Prostate gland (tissue), 2 donors: ENCODE measurements at regions not wholly inside any gene's neighbourhood (a gene's known extent, or its start where the extent isn't known, plus 50 kb on each side); places are given as distances from the start of the nearest gene placed in this dataset.

ENCODE experiments used
- DNase-seq: peaks from one replicate; pipeline ENCODE4 v3.0.0-alpha.2; 2019; ENCODE audit warnings: low spot score
- H3K27ac ChIP-seq, 2 donors: fragments of 200-600 bp; sonication (generic); 2 replicates each; pipeline ENCODE4 v1.5.1; 2017 to 2019
- H3K27me3 ChIP-seq: fragments of 200-600 bp; sonication (generic); replicated peaks from 2 replicates; pipeline ENCODE4 v1.5.1; 2019; ENCODE audit not compliant: insufficient read depth
- H3K36me3 ChIP-seq, 2 donors: fragments of 200-600 bp; sonication (generic); 1 replicate in 1 of 2; 2 replicates in 1 of 2; pipeline versions ENCODE4 v1.5.1 to v1.8.1; 2017 to 2019
- H3K4me1 ChIP-seq: fragments of 200-600 bp; sonication (generic); replicated peaks from 2 replicates; pipeline ENCODE4 v1.5.1; 2019
- H3K4me3 ChIP-seq, 2 donors: fragments of 200-600 bp; sonication (generic); 2 replicates each; pipeline ENCODE4 v1.5.1; 2017 to 2019
- H3K9me3 ChIP-seq: fragments of 200-600 bp; sonication (generic); 2 replicates; pipeline ENCODE4 v1.5.1; 2017
- CTCF ChIP-seq, 4 experiments: fragments of 200-600 bp in 2 of 4; fragments of 450-650 bp in 2 of 4; sonication (generic) in 2 of 4; IDR thresholded peaks; 1 replicate in 3 of 4; 2 replicates in 1 of 4; pipeline ENCODE4 v1.5.1; 2016 to 2019; ENCODE audit warnings: antibody characterized with exemption in 4 of 4, mild to moderate bottlenecking in 2 of 4, moderate library complexity in 2 of 4
- POLR2A ChIP-seq: fragments of 450-650 bp; IDR thresholded peaks from one replicate; pipeline ENCODE4 v1.6.1; 2016; ENCODE audit warnings: antibody characterized with exemption, mild to moderate bottlenecking
- POLR2AphosphoS5 ChIP-seq: sonication (generic); formaldehyde crosslinking; IDR thresholded peaks from one replicate; pipeline ENCODE4 v1.6.1; 2017; ENCODE audit warnings: antibody characterized with exemption
- WGBS: methylation state at CpG from one replicate; pipeline ENCODE4 v1.1.5; 2018; 5-methylcytosine and 5-hydroxymethylcytosine counted together
- intact Hi-C: fragments of 100-400 bp; cut with DNase I; formaldehyde crosslinking; loops from one replicate; pipeline ENCODE4 v1.14.2; 2022

GRCh38 chr18:77967791-77968190 lies 718.1 kb downstream of the GALR1 start:
- Histone ChIP-seq H3K4me3 (no peak overlapping the region), H3K9me3 (no peaks in the 10 kb centered on the region), H3K36me3 (no peaks in the 10 kb centered on the region), H3K4me1 (no peaks in the 10 kb centered on the region), H3K27ac (no peak overlapping the region), H3K27me3 (no peaks in the 10 kb centered on the region)
- intact Hi-C loops, result no loop called here
- no peak for DNase-seq
- WGBS, result 90% methylated on average over 3 of the region's 3 CpGs
- no peak for TF ChIP-seq POLR2A

- WGBS, result 49% methylated on average over 2 of the region's 2 CpGs
- H3K27ac ChIP-seq, result no peak overlapping the region
- intact Hi-C loops, result no loop called here
- H3K4me3 ChIP-seq, result no peak overlapping the region
- H3K27me3 ChIP-seq, result no peaks in the 10 kb centered on the region
- DNase-seq, result no peak
- TF ChIP-seq CTCF (IDR thresholded peaks at IDR 0.05) (no peak), POLR2AphosphoS5 (no peak), POLR2A (no peak)
- no peaks in the 10 kb centered on the region for H3K36me3 ChIP-seq
- H3K4me1 ChIP-seq, result no peaks in the 10 kb centered on the region
- no peaks in the 10 kb centered on the region for H3K9me3 ChIP-seq
These were observed 720.3 kb downstream of the GALR1 start for GRCh38 chr18:77969972-77970371.

GRCh38 chr18:77970814-77971213 lies 721.2 kb downstream of the GALR1 start:
- no peak overlapping the region for H3K27ac ChIP-seq
- intact Hi-C loops, result no loop called here
- H3K4me1 ChIP-seq, result no peaks in the 10 kb centered on the region
- no peak for DNase-seq
- no peaks in the 10 kb centered on the region for H3K27me3 ChIP-seq
- H3K36me3 ChIP-seq, result no peaks in the 10 kb centered on the region
- TF ChIP-seq CTCF (IDR thresholded peaks at IDR 0.05) (no peak), POLR2A (no peak), POLR2AphosphoS5 (no peak)
- H3K9me3 ChIP-seq, result no peaks in the 10 kb centered on the region
- no peak overlapping the region for H3K4me3 ChIP-seq
- WGBS, result 60% methylated on average over 8 of the region's 8 CpGs

- 89% methylated on average over 8 of the region's 8 CpGs for WGBS
- Histone ChIP-seq H3K9me3 (no peaks in the 10 kb centered on the region), H3K27ac (no peak overlapping the region), H3K36me3 (no peaks in the 10 kb centered on the region), H3K27me3 (no peaks in the 10 kb centered on the region), H3K4me3 (no peak overlapping the region), H3K4me1 (no peaks in the 10 kb centered on the region)
- DNase-seq, result no peak
- intact Hi-C loops, result no loop called here
- TF ChIP-seq POLR2A (no peak), CTCF (IDR thresholded peaks at IDR 0.05) (no peak), POLR2AphosphoS5 (no peak)
These were observed 724.1 kb downstream of the GALR1 start for GRCh38 chr18:77973745-77974144.

- WGBS, result 94% methylated on average over 1 of the region's 1 CpG
- intact Hi-C loops, result no loop called here
- Histone ChIP-seq H3K27ac (no peak overlapping the region), H3K9me3 (no peaks in the 10 kb centered on the region), H3K27me3 (no peaks in the 10 kb centered on the region), H3K4me1 (no peaks in the 10 kb centered on the region), H3K36me3 (no peaks in the 10 kb centered on the region), H3K4me3 (no peak overlapping the region)
- no peak for TF ChIP-seq POLR2AphosphoS5
- TF ChIP-seq POLR2A, result no peak
- no peak for TF ChIP-seq CTCF (IDR thresholded peaks at IDR 0.05)
- DNase-seq, result no peak
These were observed 724.7 kb downstream of the GALR1 start for GRCh38 chr18:77974329-77974728.
